ENCODE measurements at regions not wholly inside any gene's neighbourhood (a gene's known extent, or its start where the extent isn't known, plus 50 kb on each side); places are given as distances from the start of the nearest gene placed in this dataset.

- Histone ChIP-seq H3K27ac (ENCODE audit: low read depth in 1 of 2, low read length in 1 of 2) (no peak overlapping the region), H3K4me3 (ENCODE audit: low read length in 2 of 2) (no peak overlapping the region), H3K36me3 (ENCODE audit: control insufficient read depth in 2 of 2, insufficient read depth in 2 of 2, low read length in 1 of 2) (no peaks in the 10 kb centered on the region), H3K9me3 (ENCODE audit: control insufficient read depth in 2 of 2, insufficient read depth in 1 of 2, low read length in 1 of 2) (no peaks in the 10 kb centered on the region), H3K4me1 (ENCODE audit: control insufficient read depth in 2 of 2, insufficient read depth in 2 of 2, low read length in 2 of 2) (no peaks in the 10 kb centered on the region), H3K27me3 (ENCODE audit: control insufficient read depth in 2 of 2, insufficient read depth in 1 of 2, low read length in 1 of 2) (no peaks in the 10 kb centered on the region)
- WGBS = 95% methylated on average over 3 of the region's 3 CpGs
- DNase-seq (ENCODE audit: low read depth in 6 of 9, low spot score in 9 of 9) = no peak
Measured at GRCh38 chr2:191578031-191578430, 99.9 kb upstream of the NABP1 start.

- Histone ChIP-seq H3K27me3 (ENCODE audit: control insufficient read depth in 2 of 2, insufficient read depth in 1 of 2, low read length in 1 of 2) (no peaks in the 10 kb centered on the region), H3K4me1 (ENCODE audit: control insufficient read depth in 2 of 2, insufficient read depth in 2 of 2, low read length in 2 of 2) (no peaks in the 10 kb centered on the region), H3K4me3 (ENCODE audit: low read length in 2 of 2) (no peak overlapping the region), H3K27ac (ENCODE audit: low read depth in 1 of 2, low read length in 1 of 2) (no peak overlapping the region), H3K36me3 (ENCODE audit: control insufficient read depth in 2 of 2, insufficient read depth in 2 of 2, low read length in 1 of 2) (no peaks in the 10 kb centered on the region), H3K9me3 (ENCODE audit: control insufficient read depth in 2 of 2, insufficient read depth in 1 of 2, low read length in 1 of 2) (no peaks in the 10 kb centered on the region)
- DNase-seq (ENCODE audit: low read depth in 6 of 9, low spot score in 9 of 9) = no peak
- 96% methylated on average over 4 of the region's 4 CpGs for WGBS
Measured at GRCh38 chr2:191580581-191580980, 97.4 kb upstream of the NABP1 start.

- Histone ChIP-seq H3K36me3 (ENCODE audit: control insufficient read depth in 2 of 2, insufficient read depth in 2 of 2, low read length in 1 of 2) (no peaks in the 10 kb centered on the region), H3K27me3 (ENCODE audit: control insufficient read depth in 2 of 2, insufficient read depth in 1 of 2, low read length in 1 of 2) (no peaks in the 10 kb centered on the region), H3K27ac (ENCODE audit: low read depth in 1 of 2, low read length in 1 of 2) (no peak overlapping the region), H3K4me1 (ENCODE audit: control insufficient read depth in 2 of 2, insufficient read depth in 2 of 2, low read length in 2 of 2) (no peaks in the 10 kb centered on the region), H3K9me3 (ENCODE audit: control insufficient read depth in 2 of 2, insufficient read depth in 1 of 2, low read length in 1 of 2) (no peaks in the 10 kb centered on the region), H3K4me3 (ENCODE audit: low read length in 2 of 2) (no peak overlapping the region)
- no peak for DNase-seq (ENCODE audit: low read depth in 6 of 9, low spot score in 9 of 9)
Measured at GRCh38 chr2:191581003-191581402, 96.9 kb upstream of the NABP1 start.

GRCh38 chr2:191582355-191582754 is 95.6 kb upstream of the NABP1 start:
- Histone ChIP-seq H3K36me3 (ENCODE audit: control insufficient read depth in 2 of 2, insufficient read depth in 2 of 2, low read length in 1 of 2) (no peaks in the 10 kb centered on the region), H3K27me3 (ENCODE audit: control insufficient read depth in 2 of 2, insufficient read depth in 1 of 2, low read length in 1 of 2) (no peaks in the 10 kb centered on the region), H3K9me3 (ENCODE audit: control insufficient read depth in 2 of 2, insufficient read depth in 1 of 2, low read length in 1 of 2) (no peaks in the 10 kb centered on the region), H3K27ac (ENCODE audit: low read depth in 1 of 2, low read length in 1 of 2) (no peak overlapping the region), H3K4me1 (ENCODE audit: control insufficient read depth in 2 of 2, insufficient read depth in 2 of 2, low read length in 2 of 2) (no peaks in the 10 kb centered on the region), H3K4me3 (ENCODE audit: low read length in 2 of 2) (no peak overlapping the region)
- DNase-seq (ENCODE audit: low read depth in 6 of 9, low spot score in 9 of 9) = no peak

GRCh38 chr2:191591025-191591424 is 86.9 kb upstream of the NABP1 start:
- Histone ChIP-seq H3K4me1 (ENCODE audit: control insufficient read depth in 2 of 2, insufficient read depth in 2 of 2, low read length in 2 of 2) (no peaks in the 10 kb centered on the region), H3K27ac (ENCODE audit: low read depth in 1 of 2, low read length in 1 of 2) (no peak overlapping the region), H3K36me3 (ENCODE audit: control insufficient read depth in 2 of 2, insufficient read depth in 2 of 2, low read length in 1 of 2) (no peaks in the 10 kb centered on the region), H3K9me3 (ENCODE audit: control insufficient read depth in 2 of 2, insufficient read depth in 1 of 2, low read length in 1 of 2) (peaks cover 0 to 2% of the 10 kb centered on the region in 2 donors), H3K4me3 (ENCODE audit: low read length in 2 of 2) (no peak overlapping the region), H3K27me3 (ENCODE audit: control insufficient read depth in 2 of 2, insufficient read depth in 1 of 2, low read length in 1 of 2) (no peaks in the 10 kb centered on the region)
- DNase-seq (ENCODE audit: low read depth in 6 of 9, low spot score in 9 of 9) = no peak
- 98% methylated on average over 6 of the region's 6 CpGs for WGBS

- Histone ChIP-seq H3K4me1 (ENCODE audit: control insufficient read depth in 2 of 2, insufficient read depth in 2 of 2, low read length in 2 of 2) (no peaks in the 10 kb centered on the region), H3K27ac (ENCODE audit: low read depth in 1 of 2, low read length in 1 of 2) (no peak overlapping the region), H3K27me3 (ENCODE audit: control insufficient read depth in 2 of 2, insufficient read depth in 1 of 2, low read length in 1 of 2) (no peaks in the 10 kb centered on the region), H3K4me3 (ENCODE audit: low read length in 2 of 2) (no peak overlapping the region), H3K36me3 (ENCODE audit: control insufficient read depth in 2 of 2, insufficient read depth in 2 of 2, low read length in 1 of 2) (no peaks in the 10 kb centered on the region), H3K9me3 (ENCODE audit: control insufficient read depth in 2 of 2, insufficient read depth in 1 of 2, low read length in 1 of 2) (peaks cover 0 to 2% of the 10 kb centered on the region in 2 donors)
- WGBS = 80% methylated on average over 5 of the region's 5 CpGs
- DNase-seq (ENCODE audit: low read depth in 6 of 9, low spot score in 9 of 9) = no peak
Measured at GRCh38 chr2:191593622-191594385, 84.1 kb upstream of the NABP1 start.

GRCh38 chr2:191597186-191597751 is 80.7 kb upstream of the NABP1 start:
- Histone ChIP-seq H3K27me3 (ENCODE audit: control insufficient read depth in 2 of 2, insufficient read depth in 1 of 2, low read length in 1 of 2) (no peaks in the 10 kb centered on the region), H3K9me3 (ENCODE audit: control insufficient read depth in 2 of 2, insufficient read depth in 1 of 2, low read length in 1 of 2) (no peaks in the 10 kb centered on the region), H3K4me3 (ENCODE audit: low read length in 2 of 2) (no peak overlapping the region), H3K27ac (ENCODE audit: low read depth in 1 of 2, low read length in 1 of 2) (no peak overlapping the region), H3K4me1 (ENCODE audit: control insufficient read depth in 2 of 2, insufficient read depth in 2 of 2, low read length in 2 of 2) (no peaks in the 10 kb centered on the region), H3K36me3 (ENCODE audit: control insufficient read depth in 2 of 2, insufficient read depth in 2 of 2, low read length in 1 of 2) (no peaks in the 10 kb centered on the region)
- 96% methylated on average over 9 of the region's 9 CpGs for WGBS
- DNase-seq (ENCODE audit: low read depth in 6 of 9, low spot score in 9 of 9) = no peak

GRCh38 chr2:191598296-191598695 is 79.6 kb upstream of the NABP1 start:
- Histone ChIP-seq H3K36me3 (ENCODE audit: control insufficient read depth in 2 of 2, insufficient read depth in 2 of 2, low read length in 1 of 2) (no peaks in the 10 kb centered on the region), H3K27ac (ENCODE audit: low read depth in 1 of 2, low read length in 1 of 2) (no peak overlapping the region), H3K4me3 (ENCODE audit: low read length in 2 of 2) (no peak overlapping the region), H3K4me1 (ENCODE audit: control insufficient read depth in 2 of 2, insufficient read depth in 2 of 2, low read length in 2 of 2) (no peaks in the 10 kb centered on the region), H3K9me3 (ENCODE audit: control insufficient read depth in 2 of 2, insufficient read depth in 1 of 2, low read length in 1 of 2) (no peaks in the 10 kb centered on the region), H3K27me3 (ENCODE audit: control insufficient read depth in 2 of 2, insufficient read depth in 1 of 2, low read length in 1 of 2) (no peaks in the 10 kb centered on the region)
- DNase-seq (ENCODE audit: low read depth in 6 of 9, low spot score in 9 of 9) = no peak

GRCh38 chr2:191601060-191601459 is 76.9 kb upstream of the NABP1 start:
- H3K27me3 ChIP-seq (ENCODE audit: control insufficient read depth in 2 of 2, insufficient read depth in 1 of 2, low read length in 1 of 2) = no peaks in the 10 kb centered on the region
- no peaks in the 10 kb centered on the region for H3K36me3 ChIP-seq (ENCODE audit: control insufficient read depth in 2 of 2, insufficient read depth in 2 of 2, low read length in 1 of 2)
- DNase-seq (ENCODE audit: low read depth in 6 of 9, low spot score in 9 of 9) = no peak
- 96% methylated on average over 3 of the region's 3 CpGs for WGBS
- no peak overlapping the region for H3K4me3 ChIP-seq (ENCODE audit: low read length in 2 of 2)
- H3K27ac ChIP-seq (ENCODE audit: low read depth in 1 of 2, low read length in 1 of 2) = no peak overlapping the region
- no peaks in the 10 kb centered on the region for H3K4me1 ChIP-seq (ENCODE audit: control insufficient read depth in 2 of 2, insufficient read depth in 2 of 2, low read length in 2 of 2)
- H3K9me3 ChIP-seq (ENCODE audit: control insufficient read depth in 2 of 2, insufficient read depth in 1 of 2, low read length in 1 of 2) = no peaks in the 10 kb centered on the region
